Endothelial cell of umbilical vein (primary cell): ENCODE measurements at regions not wholly inside any gene's neighbourhood (a gene's known extent, or its start where the extent isn't known, plus 50 kb on each side); places are given as distances from the start of the nearest gene placed in this dataset.

Experiments used
- BruUV-seq: library from RNA; stranded (reverse); fragments of 400-500 nt; replicated peaks from 2 replicates; lab custom pipeline; 2021; lab: Mats Ljungman, UMichigan
- CTCF ChIA-PET: fragments of 300-600, 350-600 bp; sonication (Branson Sonifier 250); formaldehyde crosslinking; loops from one replicate; lab custom pipeline; 2021; ENCODE audit warnings: antibody characterized with exemption, inconsistent platforms; lab: Charles Lee
- POLR2A ChIA-PET: fragments of 300-600, 350-600 bp; sonication (Branson Sonifier 250); formaldehyde crosslinking; loops from one replicate; lab custom pipeline; 2021; ENCODE audit warnings: antibody characterized with exemption, inconsistent platforms; lab: Charles Lee
- DNase-seq: peaks from one replicate; pipeline ENCODE4 v3.0.0-alpha.2; 2011; ENCODE audit warnings: low read depth, low spot score
- FAIRE-seq: peaks from 2 replicates; lab custom pipeline; 2011; peaks lifted over from hg19 to GRCh38; lab: Jason Lieb, UNC
- H2AFZ ChIP-seq: 2 replicates; pipeline ENCODE4 v1.6.0; 2012; ENCODE audit warnings: low read depth, low read length, control low read depth, inconsistent platforms
- H3K27ac ChIP-seq: 2 replicates; pipeline ENCODE4 v1.5.1; 2011; ENCODE audit warnings: low read depth, mild to moderate bottlenecking, control low read depth, low read length, moderate library complexity; ENCODE audit not compliant: insufficient read depth
- H3K27me3 ChIP-seq, 2 experiments: 2 replicates each; pipeline versions ENCODE4 v1.6.0 to v1.6.1; 2011; ENCODE audit warnings: low read length in 2 of 2, mixed read lengths in 1 of 2; ENCODE audit not compliant: control insufficient read depth in 2 of 2, insufficient read depth in 2 of 2
- H3K36me3 ChIP-seq, 2 experiments: 2 replicates in 1 of 2; 3 replicates in 1 of 2; pipeline ENCODE4 v1.5.1; 2011; ENCODE audit warnings: low read length in 2 of 2, mild to moderate bottlenecking in 1 of 2, moderate library complexity in 1 of 2; ENCODE audit not compliant: control insufficient read depth in 2 of 2, insufficient read depth in 2 of 2; ENCODE audit errors: extremely low read depth in 1 of 2
- H3K4me1 ChIP-seq: 3 replicates; pipeline ENCODE4 v1.5.1; 2011; ENCODE audit warnings: mild to moderate bottlenecking, low read length; ENCODE audit not compliant: control insufficient read depth, insufficient read depth; ENCODE audit errors: extremely low read depth
- H3K4me2 ChIP-seq: 2 replicates; pipeline ENCODE4 v1.6.1; 2011; ENCODE audit warnings: low read length, control low read depth, mixed read lengths; ENCODE audit not compliant: insufficient read depth
- H3K4me3 ChIP-seq, 3 experiments: fragments of 200-600 bp in 1 of 3; sonication (generic), shearing (Covaris generic) in 1 of 3; replicated peaks in 1 of 3; 2 replicates each; pipeline ENCODE4 v1.5.1; 2011 to 2016; ENCODE audit warnings: control low read depth in 3 of 3, low read length in 3 of 3, mild to moderate bottlenecking in 2 of 3, inconsistent platforms in 1 of 3, low read depth in 1 of 3, moderate library complexity in 1 of 3; ENCODE audit not compliant: insufficient read depth in 1 of 3
- H3K79me2 ChIP-seq: 2 replicates; pipeline ENCODE4 v1.6.0; 2012; ENCODE audit warnings: low read length, inconsistent platforms; ENCODE audit not compliant: control insufficient read depth, insufficient read depth
- H3K9ac ChIP-seq: replicated peaks from 2 replicates; pipeline ENCODE3; 2011; ENCODE audit warnings: low read length, control low read depth; ENCODE audit not compliant: insufficient read depth; ENCODE audit errors: extremely low read depth
- H3K9me1 ChIP-seq: replicated peaks from 3 replicates; pipeline ENCODE4 v1.6.0; 2011; ENCODE audit warnings: mild to moderate bottlenecking, low read length; ENCODE audit not compliant: control insufficient read depth, insufficient read depth; ENCODE audit errors: extremely low read depth
- H3K9me3 ChIP-seq: replicated peaks from 2 replicates; pipeline ENCODE4 v1.5.1; 2012; ENCODE audit warnings: low read length, inconsistent platforms; ENCODE audit not compliant: control insufficient read depth, insufficient read depth
- H4K20me1 ChIP-seq: replicated peaks from 2 replicates; pipeline ENCODE3; 2011; ENCODE audit warnings: mild to moderate bottlenecking, low read length; ENCODE audit not compliant: control insufficient read depth, insufficient read depth; ENCODE audit errors: extremely low read depth
- EZH2 ChIP-seq: IDR thresholded peaks from 2 replicates; pipeline ENCODE4 v1.6.1; 2012; ENCODE audit warnings: borderline replicate concordance, low read depth, mild to moderate bottlenecking, moderate library complexity, low read length, inconsistent platforms; ENCODE audit not compliant: severe bottlenecking
- FOS ChIP-seq: IDR thresholded peaks from 2 replicates; pipeline ENCODE4 v1.6.1; 2011; ENCODE audit warnings: mild to moderate bottlenecking, low read length, moderate library complexity, borderline replicate concordance; ENCODE audit not compliant: insufficient read depth
- GATA2 ChIP-seq: IDR thresholded peaks from 2 replicates; pipeline ENCODE4 v1.7.0; 2011; ENCODE audit warnings: low read depth, mild to moderate bottlenecking, moderate library complexity, mixed read lengths, low read length; ENCODE audit not compliant: insufficient read length, insufficient read depth
- JUN ChIP-seq: IDR thresholded peaks from 2 replicates; pipeline ENCODE4 v1.6.1; 2011; ENCODE audit warnings: borderline replicate concordance, low read depth; ENCODE audit not compliant: insufficient read length, insufficient read depth
- MYC ChIP-seq: IDR thresholded peaks from one replicate; pipeline ENCODE4 v1.6.1; 2011; ENCODE audit warnings: mild to moderate bottlenecking, low read depth, low read length
- POLR2A ChIP-seq: IDR thresholded peaks from 2 replicates; pipeline ENCODE4 v1.6.1; 2012; ENCODE audit warnings: low read depth, mild to moderate bottlenecking, control low read depth, low read length
- POLR2AphosphoS5 ChIP-seq: IDR thresholded peaks from 2 replicates; pipeline ENCODE4 v1.6.1; 2012; ENCODE audit warnings: low read depth, mild to moderate bottlenecking, control low read depth, low read length, moderate library complexity; ENCODE audit not compliant: insufficient read depth
- dilution Hi-C: fragments of 300-500 bp; cut with MboI; formaldehyde crosslinking; loops from one replicate; pipeline ENCODE4 v1.15.0; 2019; ENCODE audit warnings: low sequenced_read_pairs; ENCODE audit not compliant: extremely low pct_ligation_motif_present
- intact Hi-C: fragments of 100-400 bp; cut with micrococcal nuclease; formaldehyde crosslinking; loops from one replicate; pipeline ENCODE4 v1.10.0; 2022
- TF ChIP-seq, protein P1 (sequence below): IDR thresholded peaks from 2 replicates; pipeline ENCODE4 v1.6.1; 2011; ENCODE audit not compliant: insufficient read depth, insufficient read length
- TF ChIP-seq, protein P2 (sequence below), 2 donors: IDR thresholded peaks; 1 replicate in 1 of 2; 2 replicates in 1 of 2; pipeline ENCODE4 v1.5.1; 2011; ENCODE audit warnings: low read length in 2 of 2, mild to moderate bottlenecking in 2 of 2, moderate library complexity in 2 of 2, control low read depth in 1 of 2, inconsistent platforms in 1 of 2, low read depth in 1 of 2; ENCODE audit not compliant: insufficient read depth in 1 of 2; ENCODE audit errors: extremely low read depth in 1 of 2

DNA sequence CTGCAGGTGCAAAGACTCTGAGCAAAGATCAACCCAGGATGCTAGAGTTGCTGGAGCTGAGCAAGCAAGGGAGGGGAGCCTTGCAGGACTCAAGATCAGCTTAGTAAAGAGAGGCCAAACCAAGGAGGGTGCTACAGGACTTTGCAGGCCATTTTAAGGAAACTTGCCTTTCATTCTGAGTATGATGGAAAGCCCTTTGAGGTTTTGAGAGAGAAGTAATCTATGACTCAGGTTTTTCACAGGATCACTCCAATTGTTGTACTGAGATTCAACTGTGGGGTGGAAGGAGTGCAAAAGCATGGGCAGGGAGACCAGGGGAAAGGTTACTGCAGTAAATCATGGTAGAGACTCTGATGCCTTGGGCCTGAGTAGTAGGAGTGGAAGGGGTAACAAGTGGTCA is 260.4 kb upstream of the GPR149 start:
- no peaks in the 10 kb centered on the region for H3K36me3 ChIP-seq
- no peak for FAIRE-seq

More for the DNA sequence above, 260.4 kb upstream of the GPR149 start:
- Histone ChIP-seq H3K9me3 (no peaks in the 10 kb centered on the region), H3K9me1 (no peaks in the 10 kb centered on the region), H3K9ac (no peak overlapping the region), H3K27me3 (no peaks in the 10 kb centered on the region), H3K27ac (no peak overlapping the region), H3K4me3 (no peak overlapping the region), H3K79me2 (no peaks in the 10 kb centered on the region), H4K20me1 (no peaks in the 10 kb centered on the region), H3K4me2 (no peak overlapping the region), H3K4me1 (no peaks in the 10 kb centered on the region), H2AFZ (no peak overlapping the region)
- ChIA-PET POLR2A (no interaction called here), CTCF (no interaction called here)
- BruUV-seq, result no TSS peak
- intact Hi-C loops, result no loop called here
- no peak for DNase-seq
- dilution Hi-C loops, result no loop called here
- TF ChIP-seq, protein P1, sequence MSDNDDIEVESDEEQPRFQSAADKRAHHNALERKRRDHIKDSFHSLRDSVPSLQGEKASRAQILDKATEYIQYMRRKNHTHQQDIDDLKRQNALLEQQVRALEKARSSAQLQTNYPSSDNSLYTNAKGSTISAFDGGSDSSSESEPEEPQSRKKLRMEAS, result no peak
- TF ChIP-seq EZH2, result no peak
- TF ChIP-seq MYC, result no peak
- no peak for TF ChIP-seq POLR2AphosphoS5
- TF ChIP-seq FOS, result no peak
- no peak for TF ChIP-seq JUN
- TF ChIP-seq GATA2, result no peak
- no peak for TF ChIP-seq POLR2A
- TF ChIP-seq, protein P2, sequence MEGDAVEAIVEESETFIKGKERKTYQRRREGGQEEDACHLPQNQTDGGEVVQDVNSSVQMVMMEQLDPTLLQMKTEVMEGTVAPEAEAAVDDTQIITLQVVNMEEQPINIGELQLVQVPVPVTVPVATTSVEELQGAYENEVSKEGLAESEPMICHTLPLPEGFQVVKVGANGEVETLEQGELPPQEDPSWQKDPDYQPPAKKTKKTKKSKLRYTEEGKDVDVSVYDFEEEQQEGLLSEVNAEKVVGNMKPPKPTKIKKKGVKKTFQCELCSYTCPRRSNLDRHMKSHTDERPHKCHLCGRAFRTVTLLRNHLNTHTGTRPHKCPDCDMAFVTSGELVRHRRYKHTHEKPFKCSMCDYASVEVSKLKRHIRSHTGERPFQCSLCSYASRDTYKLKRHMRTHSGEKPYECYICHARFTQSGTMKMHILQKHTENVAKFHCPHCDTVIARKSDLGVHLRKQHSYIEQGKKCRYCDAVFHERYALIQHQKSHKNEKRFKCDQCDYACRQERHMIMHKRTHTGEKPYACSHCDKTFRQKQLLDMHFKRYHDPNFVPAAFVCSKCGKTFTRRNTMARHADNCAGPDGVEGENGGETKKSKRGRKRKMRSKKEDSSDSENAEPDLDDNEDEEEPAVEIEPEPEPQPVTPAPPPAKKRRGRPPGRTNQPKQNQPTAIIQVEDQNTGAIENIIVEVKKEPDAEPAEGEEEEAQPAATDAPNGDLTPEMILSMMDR (IDR thresholded peaks at IDR 0.05; ENCODE audit: extremely low read depth in 1 of 2, insufficient read depth in 1 of 2, low read depth in 1 of 2, low read length in 2 of 2), result no peak
